KBM-7 (cell line): ENCODE measurements at regions not wholly inside any gene's neighbourhood (a gene's known extent, or its start where the extent isn't known, plus 50 kb on each side); places are given as distances from the start of the nearest gene placed in this dataset.
A peak's percentile ranks its signal among the peaks of the same experiment; 100 is the strongest.
"Not testable (repeated sequence)": the region's sequence is repeated elsewhere in the genome, so short reads cannot be mapped to it uniquely, and the experiment has no call there.

ENCODE experiments used
- DNase-seq: peaks from one replicate; pipeline ENCODE4 v3.0.0-alpha.2; 2015
- in situ Hi-C: fragments of 300-500 bp; cut with MboI; formaldehyde crosslinking; loops from 2 replicates; pipeline ENCODE4 v1.14.3; 2020; ENCODE audit warnings: low sequenced_read_pairs, low pct_unique_long_range_greater_than_20kb, mixed read lengths

- in situ Hi-C loops, result no loop called here
- DNase-seq, result no peak
Measured at GRCh38 chr4:158122501-158122900, 50.3 kb downstream of the GASK1B start.

GRCh38 chr4:158121161-158121579 lies 51.7 kb downstream of the GASK1B start:
- DNase-seq, result no peak

GRCh38 chr4:158120645-158121151 lies 52.1 kb downstream of the GASK1B start:
- in situ Hi-C loops, DNase-seq: not testable (repeated sequence)

More at GRCh38 chr4:158121161-158121579, 51.7 kb downstream of the GASK1B start:
- in situ Hi-C loops, result no loop called here

GRCh38 chr4:158112611-158113010 lies 60.2 kb downstream of the GASK1B start:
- peak; percentile 8 for DNase-seq
- in situ Hi-C loops, result no loop called here

GRCh38 chr4:158111241-158111640 lies 61.6 kb downstream of the GASK1B start:
- in situ Hi-C loops, result no loop called here
- DNase-seq, result no peak

GRCh38 chr4:158102904-158103303 lies 69.9 kb downstream of the GASK1B start:
- in situ Hi-C loops, result no loop called here
- no peak for DNase-seq

GRCh38 chr4:158099686-158100085 lies 73.1 kb downstream of the GASK1B start:
- in situ Hi-C loops, result no loop called here
- no peak for DNase-seq

GRCh38 chr4:158098802-158099201 lies 74.0 kb downstream of the GASK1B start:
- no peak for DNase-seq
- in situ Hi-C loops, result no loop called here

- DNase-seq, result no peak
- in situ Hi-C loops, result no loop called here
Measured at GRCh38 chr4:158094413-158095134, 78.3 kb downstream of the GASK1B start.

- in situ Hi-C loops, result no loop called here
- DNase-seq, result no peak
Measured at GRCh38 chr4:158090323-158090722, 82.5 kb downstream of the GASK1B start.

GRCh38 chr4:158089897-158090296 lies 82.9 kb downstream of the GASK1B start:
- in situ Hi-C loops, DNase-seq: not testable (repeated sequence)

GRCh38 chr4:158080354-158080753 lies 92.5 kb downstream of the GASK1B start:
- DNase-seq, result no peak
- in situ Hi-C loops, result no loop called here

- in situ Hi-C loops, result no loop called here
- no peak for DNase-seq
Measured at GRCh38 chr4:158079661-158080060, 93.2 kb downstream of the GASK1B start.

GRCh38 chr4:158077835-158078234 lies 95.0 kb downstream of the GASK1B start:
- DNase-seq, result no peak
- in situ Hi-C loops, result no loop called here

- in situ Hi-C loops, result no loop called here
- DNase-seq, result no peak
Measured at GRCh38 chr4:158074851-158075250, 98.0 kb downstream of the GASK1B start.

- DNase-seq, result no peak
- in situ Hi-C loops, result no loop called here
Measured at GRCh38 chr4:158071931-158072330, 100.9 kb downstream of the GASK1B start.

- in situ Hi-C loops, result no loop called here
Measured at GRCh38 chr4:158068068-158068467, 104.8 kb downstream of the GASK1B start.

GRCh38 chr4:158067646-158068045 lies 105.2 kb downstream of the GASK1B start:
- no peak for DNase-seq
- in situ Hi-C loops, result no loop called here

More at GRCh38 chr4:158068068-158068467, 104.8 kb downstream of the GASK1B start:
- no peak for DNase-seq

- in situ Hi-C loops, result no loop called here
- no peak for DNase-seq
Measured at GRCh38 chr4:158065603-158066002, 107.2 kb downstream of the GASK1B start.

GRCh38 chr4:158065176-158065575 lies 107.6 kb downstream of the GASK1B start:
- in situ Hi-C loops, result no loop called here
- DNase-seq, result no peak

- DNase-seq, result no peak
- in situ Hi-C loops, result no loop called here
Measured at GRCh38 chr4:158056689-158057245, 116.1 kb downstream of the GASK1B start.
